IPS-20b (cell line): ENCODE measurements at regions not wholly inside any gene's neighbourhood (a gene's known extent, or its start where the extent isn't known, plus 50 kb on each side); places are given as distances from the start of the nearest gene placed in this dataset.

Experiments
- H3K27ac ChIP-seq: one replicate; pipeline ENCODE4 v1.5.1; 2013; ENCODE audit warnings: low read length
- H3K27me3 ChIP-seq: 2 replicates; pipeline ENCODE4 v1.6.1; 2013; ENCODE audit warnings: mild to moderate bottlenecking, low read length, inconsistent platforms; ENCODE audit not compliant: insufficient read depth
- H3K36me3 ChIP-seq: 2 replicates; pipeline ENCODE4 v1.6.1; 2013; ENCODE audit warnings: low read depth, mild to moderate bottlenecking, inconsistent platforms, low read length, moderate library complexity; ENCODE audit not compliant: insufficient read depth
- H3K4me1 ChIP-seq: 2 replicates; pipeline ENCODE4 v1.6.1; 2013; ENCODE audit warnings: mild to moderate bottlenecking, control low read depth, inconsistent platforms, low read length, moderate library complexity; ENCODE audit not compliant: insufficient read depth
- H3K4me3 ChIP-seq: 2 replicates; pipeline ENCODE4 v1.5.1; 2013; ENCODE audit warnings: mild to moderate bottlenecking, low read length, inconsistent platforms
- H3K9ac ChIP-seq: 2 replicates; pipeline ENCODE4 v1.6.1; 2013; ENCODE audit warnings: low read depth, mild to moderate bottlenecking, inconsistent platforms, low read length, moderate library complexity
- H3K9me3 ChIP-seq: 2 replicates; pipeline ENCODE4 v1.6.1; 2013; ENCODE audit warnings: mild to moderate bottlenecking, low read depth, low read length, inconsistent platforms; ENCODE audit not compliant: insufficient read depth

GRCh38 chr6:14822679-14823078 lies 423.2 kb upstream of the JARID2 start:
- Histone ChIP-seq H3K9ac (no peak overlapping the region), H3K36me3 (no peaks in the 10 kb centered on the region), H3K4me1 (peaks cover 15% of the 10 kb centered on the region; the same call in 1 of the 2 replicates), H3K9me3 (no peaks in the 10 kb centered on the region), H3K27ac (no peak overlapping the region), H3K27me3 (no peaks in the 10 kb centered on the region), H3K4me3 (no peak overlapping the region)

- Histone ChIP-seq H3K4me3 (no peak overlapping the region), H3K27ac (no peak overlapping the region), H3K27me3 (no peaks in the 10 kb centered on the region), H3K36me3 (no peaks in the 10 kb centered on the region), H3K4me1 (peaks cover 15% of the 10 kb centered on the region; the same call in 1 of the 2 replicates), H3K9me3 (no peaks in the 10 kb centered on the region), H3K9ac (peak overlapping the region; percentile 31; the same call in 1 of the 2 replicates)
Measured at GRCh38 chr6:14824060-14824459, 421.8 kb upstream of the JARID2 start.

- Histone ChIP-seq H3K4me3 (peak overlapping the region; percentile 21; the same call in 1 of the 2 replicates), H3K9ac (peak overlapping the region; percentile 31; the same call in 1 of the 2 replicates), H3K27ac (no peak overlapping the region), H3K27me3 (no peaks in the 10 kb centered on the region), H3K4me1 (peaks cover 15% of the 10 kb centered on the region; the same call in 1 of the 2 replicates), H3K36me3 (no peaks in the 10 kb centered on the region), H3K9me3 (no peaks in the 10 kb centered on the region)
Measured at GRCh38 chr6:14824484-14825275, 421.2 kb upstream of the JARID2 start.

GRCh38 chr6:14826456-14826855 lies 419.4 kb upstream of the JARID2 start:
- Histone ChIP-seq H3K36me3 (no peaks in the 10 kb centered on the region), H3K9ac (no peak overlapping the region), H3K27ac (no peak overlapping the region), H3K9me3 (no peaks in the 10 kb centered on the region), H3K27me3 (no peaks in the 10 kb centered on the region), H3K4me1 (peaks cover 17% of the 10 kb centered on the region; the same call in 1 of the 2 replicates), H3K4me3 (no peak overlapping the region)

- no peak overlapping the region for H3K4me3 ChIP-seq
Measured at GRCh38 chr6:14827354-14827753, 418.5 kb upstream of the JARID2 start.

GRCh38 chr6:14828201-14828611 lies 417.7 kb upstream of the JARID2 start:
- no peaks in the 10 kb centered on the region for H3K27me3 ChIP-seq
- no peak overlapping the region for H3K4me3 ChIP-seq
- no peak overlapping the region for H3K9ac ChIP-seq
- peaks cover 27% of the 10 kb centered on the region; the same call in 1 of the 2 replicates for H3K4me1 ChIP-seq
- H3K36me3 ChIP-seq = no peaks in the 10 kb centered on the region
- H3K9me3 ChIP-seq = no peaks in the 10 kb centered on the region
- no peak overlapping the region for H3K27ac ChIP-seq

More at GRCh38 chr6:14827354-14827753, 418.5 kb upstream of the JARID2 start:
- Histone ChIP-seq H3K9ac (no peak overlapping the region), H3K4me1 (peaks cover 26% of the 10 kb centered on the region; the same call in 1 of the 2 replicates), H3K36me3 (no peaks in the 10 kb centered on the region), H3K27ac (no peak overlapping the region), H3K9me3 (no peaks in the 10 kb centered on the region), H3K27me3 (no peaks in the 10 kb centered on the region)

GRCh38 chr6:14831070-14831469 lies 414.8 kb upstream of the JARID2 start:
- H3K27ac ChIP-seq = no peak overlapping the region
- H3K4me3 ChIP-seq = no peak overlapping the region
- H3K9ac ChIP-seq = no peak overlapping the region
- H3K27me3 ChIP-seq = no peaks in the 10 kb centered on the region
- H3K4me1 ChIP-seq = peaks cover 12% of the 10 kb centered on the region; the same call in 1 of the 2 replicates
- no peaks in the 10 kb centered on the region for H3K9me3 ChIP-seq
- no peaks in the 10 kb centered on the region for H3K36me3 ChIP-seq

- Histone ChIP-seq H3K4me1 (peaks cover 12% of the 10 kb centered on the region; the same call in 1 of the 2 replicates), H3K27ac (no peak overlapping the region)
Measured at GRCh38 chr6:14831937-14832336, 413.9 kb upstream of the JARID2 start.

GRCh38 chr6:14832427-14832826 lies 413.4 kb upstream of the JARID2 start:
- peak overlapping the region; percentile 27; the same call in 1 of the 2 replicates for H3K4me3 ChIP-seq
- peaks cover 12% of the 10 kb centered on the region; the same call in 1 of the 2 replicates for H3K4me1 ChIP-seq
- H3K9ac ChIP-seq = peak overlapping the region; percentile 24; the same call in 1 of the 2 replicates
- no peaks in the 10 kb centered on the region for H3K9me3 ChIP-seq
- no peak overlapping the region for H3K27ac ChIP-seq
- no peaks in the 10 kb centered on the region for H3K27me3 ChIP-seq
- no peaks in the 10 kb centered on the region for H3K36me3 ChIP-seq

More at GRCh38 chr6:14831937-14832336, 413.9 kb upstream of the JARID2 start:
- Histone ChIP-seq H3K27me3 (no peaks in the 10 kb centered on the region), H3K36me3 (no peaks in the 10 kb centered on the region), H3K4me3 (peak overlapping the region; percentile 27; the same call in 1 of the 2 replicates), H3K9ac (peak overlapping the region; percentile 24; the same call in 1 of the 2 replicates), H3K9me3 (no peaks in the 10 kb centered on the region)

GRCh38 chr6:14834851-14835530 lies 410.9 kb upstream of the JARID2 start:
- H3K9ac ChIP-seq = no peak overlapping the region
- no peaks in the 10 kb centered on the region for H3K36me3 ChIP-seq
- H3K27me3 ChIP-seq = no peaks in the 10 kb centered on the region
- H3K9me3 ChIP-seq = no peaks in the 10 kb centered on the region
- H3K27ac ChIP-seq = no peak overlapping the region
- no peak overlapping the region for H3K4me3 ChIP-seq
- H3K4me1 ChIP-seq = peaks cover 12% of the 10 kb centered on the region; the same call in 1 of the 2 replicates

GRCh38 chr6:14837435-14837834 lies 408.4 kb upstream of the JARID2 start:
- no peaks in the 10 kb centered on the region for H3K36me3 ChIP-seq
- H3K27ac ChIP-seq = no peak overlapping the region
- no peaks in the 10 kb centered on the region for H3K9me3 ChIP-seq
- H3K4me3 ChIP-seq = no peak overlapping the region
- H3K27me3 ChIP-seq = no peaks in the 10 kb centered on the region
- no peak overlapping the region for H3K9ac ChIP-seq
- H3K4me1 ChIP-seq = no peaks in the 10 kb centered on the region; the same call in 1 of the 2 replicates
